GM12864 (cell line): ENCODE measurements at regions not wholly inside any gene's neighbourhood (a gene's known extent, or its start where the extent isn't known, plus 50 kb on each side); places are given as distances from the start of the nearest gene placed in this dataset.

ENCODE experiments used
- DNase-seq: peaks from one replicate; pipeline ENCODE4 v3.0.0-alpha.2; 2011; ENCODE audit warnings: low read depth
- H3K4me3 ChIP-seq: 2 replicates; pipeline ENCODE4 v1.5.1; 2011; ENCODE audit warnings: mild to moderate bottlenecking, low read depth, low read length, control low read depth
- TF ChIP-seq, protein P1 (sequence below): IDR thresholded peaks from 2 replicates; pipeline ENCODE4 v1.5.1; 2011; ENCODE audit warnings: low read depth, mild to moderate bottlenecking, moderate library complexity, low read length, control low read depth, inconsistent platforms; ENCODE audit errors: missing control alignments

DNA sequence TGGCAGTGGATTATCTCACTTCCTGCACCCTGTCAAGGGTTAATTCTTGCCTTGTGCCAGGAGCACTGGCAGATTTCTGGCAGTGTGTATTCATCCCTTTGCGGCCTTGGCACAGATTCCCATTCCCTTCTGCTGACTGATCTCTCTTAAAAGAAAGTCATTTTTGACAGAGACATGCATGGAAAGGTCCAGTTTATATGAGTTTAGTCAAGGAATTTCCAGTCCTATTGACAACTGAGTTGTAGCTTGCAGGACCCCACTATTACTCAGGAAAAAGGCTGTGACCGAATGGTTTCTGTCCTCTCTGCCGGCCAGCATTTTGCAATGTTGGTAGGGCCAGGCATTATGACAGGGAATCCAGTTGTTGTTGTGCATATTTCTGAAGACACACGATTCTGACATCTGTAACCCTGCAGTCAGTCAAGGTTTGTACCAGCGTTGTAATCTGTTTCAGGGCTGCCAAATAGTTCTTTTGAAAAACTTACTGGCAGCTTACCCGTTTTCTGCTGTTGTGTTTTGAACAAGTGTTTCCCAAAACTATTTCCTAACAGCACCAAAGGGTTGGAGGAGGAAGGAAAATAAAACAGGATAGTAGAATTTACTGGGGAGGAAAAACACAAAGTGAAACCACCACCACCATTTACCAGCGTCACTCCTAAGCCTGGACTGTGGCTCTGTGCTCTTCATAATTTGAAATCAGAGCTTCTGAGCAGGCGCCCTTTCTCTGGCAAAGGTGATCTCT lies 243.4 kb upstream of the KLF4 start:
- no peak overlapping the region for H3K4me3 ChIP-seq
- TF ChIP-seq, protein P1, sequence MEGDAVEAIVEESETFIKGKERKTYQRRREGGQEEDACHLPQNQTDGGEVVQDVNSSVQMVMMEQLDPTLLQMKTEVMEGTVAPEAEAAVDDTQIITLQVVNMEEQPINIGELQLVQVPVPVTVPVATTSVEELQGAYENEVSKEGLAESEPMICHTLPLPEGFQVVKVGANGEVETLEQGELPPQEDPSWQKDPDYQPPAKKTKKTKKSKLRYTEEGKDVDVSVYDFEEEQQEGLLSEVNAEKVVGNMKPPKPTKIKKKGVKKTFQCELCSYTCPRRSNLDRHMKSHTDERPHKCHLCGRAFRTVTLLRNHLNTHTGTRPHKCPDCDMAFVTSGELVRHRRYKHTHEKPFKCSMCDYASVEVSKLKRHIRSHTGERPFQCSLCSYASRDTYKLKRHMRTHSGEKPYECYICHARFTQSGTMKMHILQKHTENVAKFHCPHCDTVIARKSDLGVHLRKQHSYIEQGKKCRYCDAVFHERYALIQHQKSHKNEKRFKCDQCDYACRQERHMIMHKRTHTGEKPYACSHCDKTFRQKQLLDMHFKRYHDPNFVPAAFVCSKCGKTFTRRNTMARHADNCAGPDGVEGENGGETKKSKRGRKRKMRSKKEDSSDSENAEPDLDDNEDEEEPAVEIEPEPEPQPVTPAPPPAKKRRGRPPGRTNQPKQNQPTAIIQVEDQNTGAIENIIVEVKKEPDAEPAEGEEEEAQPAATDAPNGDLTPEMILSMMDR = no peak
- no peak for DNase-seq

DNA sequence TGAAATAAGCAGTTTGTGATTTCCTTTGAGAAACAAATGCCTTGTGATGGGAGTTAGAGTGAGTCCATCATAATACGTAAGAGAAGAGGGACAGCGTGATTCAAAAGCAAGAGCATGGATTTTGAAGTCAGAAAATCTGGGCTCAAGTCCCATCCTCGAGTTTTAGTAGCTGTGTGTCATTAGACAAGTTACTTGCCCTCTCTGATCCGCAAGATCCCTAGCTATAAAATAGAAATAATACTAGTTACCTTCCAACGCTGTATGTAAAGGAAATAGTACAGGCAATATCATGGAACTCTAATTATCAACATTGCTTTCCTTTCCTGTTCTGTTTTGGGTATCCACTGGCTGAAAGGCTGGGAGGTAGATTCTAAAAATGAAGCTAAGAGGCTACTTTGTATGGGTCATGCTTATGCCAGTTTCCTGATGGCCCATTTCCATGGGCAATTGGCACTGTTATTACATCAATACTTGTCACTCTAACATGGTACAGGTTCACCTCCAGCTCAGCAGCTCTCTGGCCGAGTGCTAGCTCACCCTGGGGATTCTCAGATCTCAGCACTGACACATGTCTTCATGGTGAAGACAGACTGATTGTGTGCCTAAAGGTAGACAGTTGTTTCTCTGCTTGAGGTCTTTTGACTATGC lies 241.7 kb upstream of the KLF4 start:
- DNase-seq = no peak
- no peak overlapping the region for H3K4me3 ChIP-seq
- TF ChIP-seq, protein P1 = no peak

DNA sequence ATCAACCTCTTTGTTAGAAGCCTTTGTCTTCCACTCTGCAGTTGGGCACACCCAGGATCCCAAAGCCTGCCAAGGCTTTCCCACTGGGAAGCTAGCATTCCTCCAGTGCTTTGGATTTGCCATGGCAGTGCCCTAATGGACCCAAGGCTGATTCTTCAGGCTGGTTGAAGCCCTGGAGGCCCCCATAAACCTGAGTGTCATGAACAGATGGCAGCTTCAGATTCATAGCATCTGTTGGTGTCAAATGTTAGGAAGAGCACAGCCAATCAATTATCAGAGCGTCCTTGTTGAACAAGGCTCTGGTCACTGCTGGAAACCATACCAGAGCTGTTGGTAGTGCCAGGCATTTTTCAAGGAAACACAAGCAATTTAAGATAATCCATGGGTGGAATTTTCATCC lies 241.1 kb upstream of the KLF4 start:
- no peak overlapping the region for H3K4me3 ChIP-seq
- no peak for DNase-seq
- TF ChIP-seq, protein P1 = no peak

DNA sequence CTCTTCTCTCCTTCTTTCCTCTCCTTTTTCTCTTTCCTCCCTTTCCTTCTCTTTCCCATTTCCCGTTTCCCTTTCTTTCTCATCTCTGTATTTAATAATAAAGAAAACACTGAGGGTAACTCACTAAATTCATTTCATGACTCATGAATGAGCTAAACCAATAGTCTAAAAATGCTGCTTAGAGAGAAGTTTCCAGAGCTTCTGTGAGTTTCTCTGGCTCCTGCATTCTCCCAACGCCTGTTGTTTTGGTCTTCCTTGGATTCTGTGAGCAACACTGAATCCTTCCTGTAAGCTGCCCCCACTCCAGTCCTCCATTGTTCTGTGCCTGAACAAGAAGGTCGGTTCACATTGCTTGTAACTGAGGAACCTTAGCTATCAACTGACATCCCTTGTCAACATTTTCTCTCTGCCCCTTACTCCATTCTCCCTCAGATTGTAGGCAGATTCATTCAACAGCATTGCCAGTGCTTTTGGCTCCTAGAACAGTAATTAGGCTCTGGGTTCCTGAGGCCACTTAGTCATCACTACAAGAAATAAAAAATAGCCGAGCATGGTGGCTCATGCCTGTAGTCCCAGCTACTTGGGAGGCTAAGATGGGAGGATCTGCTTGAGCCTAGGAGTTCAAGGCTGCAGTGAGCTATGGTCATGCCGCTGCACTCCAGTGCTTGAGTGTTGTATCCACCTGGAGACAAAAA lies 237.7 kb upstream of the KLF4 start:
- no peak overlapping the region for H3K4me3 ChIP-seq
- DNase-seq = no peak
- TF ChIP-seq, protein P1 = no peak

DNA sequence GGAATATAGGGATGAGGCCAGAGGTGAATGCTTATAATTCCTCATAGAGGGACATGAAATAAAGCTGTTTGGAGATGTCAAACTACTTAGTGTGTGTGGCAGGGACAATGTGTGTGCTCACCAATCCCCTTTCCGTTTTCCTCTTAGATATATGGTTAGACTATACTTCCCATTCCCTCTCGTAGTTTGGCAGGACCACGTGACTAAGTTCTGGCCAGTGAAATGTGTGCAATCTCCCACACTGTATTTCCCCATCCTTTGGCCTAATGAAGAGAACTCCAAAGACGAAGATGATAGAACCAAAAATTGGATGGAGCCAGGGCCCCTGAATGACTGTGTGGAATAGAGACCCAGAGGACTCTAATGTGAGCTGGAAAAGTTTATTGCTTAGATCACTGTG lies 233.4 kb upstream of the KLF4 start:
- H3K4me3 ChIP-seq = no peak overlapping the region
- DNase-seq = no peak
- TF ChIP-seq, protein P1 = no peak

DNA sequence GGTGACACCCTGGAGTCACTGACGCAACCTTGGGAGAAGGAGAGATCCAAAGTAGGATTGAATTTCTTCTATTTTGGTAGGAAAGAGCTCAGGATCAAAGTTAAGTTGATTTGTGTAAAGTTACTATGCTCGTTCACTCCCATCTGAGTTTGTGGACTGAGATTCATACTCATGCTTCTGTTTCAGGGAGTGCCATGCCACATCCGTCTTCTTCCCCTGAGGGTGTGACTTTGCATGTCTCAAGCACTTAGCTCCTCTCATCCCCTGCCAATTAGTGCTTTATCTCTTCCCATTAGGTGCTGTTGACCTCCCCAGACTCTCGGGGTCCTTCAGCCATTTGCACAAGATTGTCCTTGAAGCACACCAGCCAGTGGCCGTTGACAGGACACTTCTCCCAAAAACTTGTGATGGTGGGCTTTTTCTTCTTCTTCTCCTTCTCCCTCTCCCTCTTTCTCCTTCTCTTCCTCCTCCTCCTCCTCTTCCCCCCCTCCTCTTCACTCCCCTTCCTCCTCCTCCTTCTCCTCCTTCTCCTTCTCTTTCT lies 232.2 kb upstream of the KLF4 start:
- TF ChIP-seq, protein P1 = no peak
- H3K4me3 ChIP-seq = no peak overlapping the region
- DNase-seq = no peak
